ENCODE measurements at regions not wholly inside any gene's neighbourhood (a gene's known extent, or its start where the extent isn't known, plus 50 kb on each side); places are given as distances from the start of the nearest gene placed in this dataset.
A peak's percentile ranks its signal among the peaks of the same experiment; 100 is the strongest.

DNA sequence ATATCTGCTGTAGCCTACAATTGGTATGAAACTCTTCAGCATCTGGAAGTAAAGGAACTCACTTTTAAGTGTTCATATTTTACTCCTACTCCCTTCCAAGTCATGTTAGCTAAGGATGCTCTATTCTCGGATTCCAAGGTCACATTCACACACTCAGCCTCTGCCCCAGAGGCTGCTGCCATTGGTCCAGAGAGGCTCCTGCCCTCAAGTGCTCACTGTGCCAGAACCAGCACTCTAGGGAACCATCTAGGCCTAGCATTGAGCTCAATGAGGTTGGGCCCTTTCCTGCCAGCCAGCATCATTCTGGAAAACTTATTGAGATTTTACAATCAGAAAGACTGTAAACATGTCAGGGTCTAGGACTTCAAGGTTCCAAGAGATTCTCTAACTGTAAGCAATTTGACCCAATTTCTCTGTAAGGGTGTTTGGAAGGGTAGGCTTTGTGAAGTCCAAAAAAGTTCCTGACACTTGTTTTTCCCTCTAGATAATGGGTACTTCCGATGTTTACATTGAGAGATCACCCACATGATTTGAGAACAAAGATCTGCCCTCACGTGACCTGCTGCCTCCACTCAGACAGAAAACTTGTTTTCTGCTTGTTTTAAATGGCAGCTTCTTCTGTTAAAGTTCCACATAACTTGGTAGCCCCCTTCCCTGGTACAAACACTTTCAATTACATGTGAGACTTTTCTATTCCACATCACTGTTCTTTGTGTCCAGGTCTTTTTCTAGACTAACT, 94.9 kb downstream of the MAB21L3 start:
- no peaks in the 10 kb centered on the region for H3K36me3 ChIP-seq (ENCODE audit: control insufficient read depth, insufficient read depth, low read length)
- peak overlapping the region; percentile 25 for H2AFZ ChIP-seq
- H3K79me2 ChIP-seq = no peaks in the 10 kb centered on the region
- no peak overlapping the region for H3K4me2 ChIP-seq (ENCODE audit: low read length)
- no peaks in the 10 kb centered on the region for H3K9me3 ChIP-seq (ENCODE audit: control insufficient read depth, low read length)
- H3K9ac ChIP-seq = no peak overlapping the region
- no peak overlapping the region for H3K4me3 ChIP-seq (ENCODE audit: low read depth, low read length)
- H3K27me3 ChIP-seq (ENCODE audit: control insufficient read depth, insufficient read depth, low read length) = no peaks in the 10 kb centered on the region
- no peak overlapping the region for H3K27ac ChIP-seq
- peaks cover 17% of the 10 kb centered on the region for H3K4me1 ChIP-seq
- TF ChIP-seq, protein P1, sequence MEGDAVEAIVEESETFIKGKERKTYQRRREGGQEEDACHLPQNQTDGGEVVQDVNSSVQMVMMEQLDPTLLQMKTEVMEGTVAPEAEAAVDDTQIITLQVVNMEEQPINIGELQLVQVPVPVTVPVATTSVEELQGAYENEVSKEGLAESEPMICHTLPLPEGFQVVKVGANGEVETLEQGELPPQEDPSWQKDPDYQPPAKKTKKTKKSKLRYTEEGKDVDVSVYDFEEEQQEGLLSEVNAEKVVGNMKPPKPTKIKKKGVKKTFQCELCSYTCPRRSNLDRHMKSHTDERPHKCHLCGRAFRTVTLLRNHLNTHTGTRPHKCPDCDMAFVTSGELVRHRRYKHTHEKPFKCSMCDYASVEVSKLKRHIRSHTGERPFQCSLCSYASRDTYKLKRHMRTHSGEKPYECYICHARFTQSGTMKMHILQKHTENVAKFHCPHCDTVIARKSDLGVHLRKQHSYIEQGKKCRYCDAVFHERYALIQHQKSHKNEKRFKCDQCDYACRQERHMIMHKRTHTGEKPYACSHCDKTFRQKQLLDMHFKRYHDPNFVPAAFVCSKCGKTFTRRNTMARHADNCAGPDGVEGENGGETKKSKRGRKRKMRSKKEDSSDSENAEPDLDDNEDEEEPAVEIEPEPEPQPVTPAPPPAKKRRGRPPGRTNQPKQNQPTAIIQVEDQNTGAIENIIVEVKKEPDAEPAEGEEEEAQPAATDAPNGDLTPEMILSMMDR (IDR thresholded peaks at IDR 0.05) = no peak

DNA sequence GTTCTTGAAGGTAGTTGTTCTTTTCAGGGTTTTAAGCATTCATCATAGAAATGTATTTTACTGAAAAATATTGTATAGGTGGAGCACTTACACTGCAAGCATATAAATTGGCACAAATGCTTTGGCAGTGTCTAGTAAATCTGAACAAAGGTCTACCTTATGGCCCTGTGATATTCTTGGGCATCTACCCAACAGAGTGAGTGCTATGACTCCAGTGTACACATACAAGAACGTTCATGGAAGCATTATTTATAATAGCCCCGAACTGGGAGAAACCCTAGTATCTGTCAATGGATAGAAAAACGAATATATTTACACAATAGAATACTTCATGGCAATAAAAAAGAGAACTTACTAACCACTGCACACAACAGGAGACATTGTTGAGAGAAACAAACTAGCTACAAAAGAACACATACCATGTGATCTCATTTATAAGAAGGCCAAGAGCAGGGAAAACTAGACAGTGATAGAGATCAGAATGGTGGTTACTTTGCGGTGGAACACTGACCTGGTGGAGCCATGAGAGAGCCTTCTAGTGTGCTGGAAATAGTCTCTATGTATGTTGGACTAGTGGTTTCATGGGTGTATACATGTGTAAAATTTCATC, 96.0 kb downstream of the MAB21L3 start:
- H3K27ac ChIP-seq = no peak overlapping the region

GRCh38 chr1:116208136-116208535, 96.9 kb downstream of the MAB21L3 start:
- H3K79me2 ChIP-seq = no peaks in the 10 kb centered on the region

More for the DNA sequence above, 96.0 kb downstream of the MAB21L3 start:
- Histone ChIP-seq H3K4me2 (ENCODE audit: low read length) (no peak overlapping the region), H2AFZ (no peak overlapping the region), H3K9ac (no peak overlapping the region), H3K36me3 (ENCODE audit: control insufficient read depth, insufficient read depth, low read length) (no peaks in the 10 kb centered on the region), H3K4me3 (ENCODE audit: low read depth, low read length) (no peak overlapping the region), H3K9me3 (ENCODE audit: control insufficient read depth, low read length) (no peaks in the 10 kb centered on the region), H3K4me1 (peaks cover 13% of the 10 kb centered on the region), H3K79me2 (no peaks in the 10 kb centered on the region), H3K27me3 (ENCODE audit: control insufficient read depth, insufficient read depth, low read length) (no peaks in the 10 kb centered on the region)
- TF ChIP-seq, protein P1 (IDR thresholded peaks at IDR 0.05) = no peak

GRCh38 chr1:116211294-116211693, 100.1 kb downstream of the MAB21L3 start:
- Histone ChIP-seq H3K4me3 (ENCODE audit: low read depth, low read length) (no peak overlapping the region), H3K36me3 (ENCODE audit: control insufficient read depth, insufficient read depth, low read length) (no peaks in the 10 kb centered on the region), H3K27me3 (ENCODE audit: control insufficient read depth, insufficient read depth, low read length) (no peaks in the 10 kb centered on the region), H3K4me1 (no peaks in the 10 kb centered on the region), H3K9ac (no peak overlapping the region), H2AFZ (no peak overlapping the region), H3K4me2 (ENCODE audit: low read length) (no peak overlapping the region), H3K79me2 (no peaks in the 10 kb centered on the region), H3K9me3 (ENCODE audit: control insufficient read depth, low read length) (no peaks in the 10 kb centered on the region), H3K27ac (no peak overlapping the region)
- TF ChIP-seq, protein P1 (IDR thresholded peaks at IDR 0.05) = no peak

More at GRCh38 chr1:116208136-116208535, 96.9 kb downstream of the MAB21L3 start:
- Histone ChIP-seq H3K4me3 (ENCODE audit: low read depth, low read length) (no peak overlapping the region), H3K9me3 (ENCODE audit: control insufficient read depth, low read length) (no peaks in the 10 kb centered on the region), H3K36me3 (ENCODE audit: control insufficient read depth, insufficient read depth, low read length) (no peaks in the 10 kb centered on the region), H2AFZ (no peak overlapping the region), H3K27me3 (ENCODE audit: control insufficient read depth, insufficient read depth, low read length) (no peaks in the 10 kb centered on the region), H3K27ac (no peak overlapping the region), H3K4me1 (peaks cover 10% of the 10 kb centered on the region), H3K9ac (no peak overlapping the region), H3K4me2 (ENCODE audit: low read length) (no peak overlapping the region)
- TF ChIP-seq, protein P1 (IDR thresholded peaks at IDR 0.05) = no peak
